GM12878 (cell line): ENCODE measurements at regions not wholly inside any gene's neighbourhood (a gene's known extent, or its start where the extent isn't known, plus 50 kb on each side); places are given as distances from the start of the nearest gene placed in this dataset.

Experiments used
- ATAC-seq: fragments of 200-7000 bp; cut with Tn5 transposase; 3 replicates; pipeline ENCODE4 v1.9.1; 2020; ENCODE audit warnings: mild to moderate bottlenecking, moderate library complexity
- BruUV-seq: library from RNA; stranded (reverse); fragments of 400-500 nt; replicated peaks from 2 replicates; lab custom pipeline; 2021; lab: Mats Ljungman, UMichigan
- CTCF ChIA-PET: fragments of 300-600 bp; sonication (Branson Sonifier 250); formaldehyde crosslinking; extraction: SDS; loops from one replicate; lab custom pipeline; 2021; ENCODE audit warnings: inconsistent platforms; lab: Yijun Ruan, JAX
- POLR2A ChIA-PET: fragments of 350-600 bp; formaldehyde crosslinking; extraction: SDS; loops from one replicate; lab custom pipeline; 2021; ENCODE audit warnings: inconsistent platforms; lab: Charles Lee
- RAD21 ChIA-PET: fragments of 300-600 bp; sonication (Branson Sonifier 250); formaldehyde crosslinking; loops from one replicate; lab custom pipeline; 2023; ENCODE audit warnings: antibody characterized with exemption; ENCODE audit not compliant: unreplicated experiment; lab: Charles Lee
- SMC1A ChIA-PET: fragments of 300-600 bp; sonication (Branson Sonifier 250); formaldehyde crosslinking; loops from one replicate; lab custom pipeline; 2023; ENCODE audit not compliant: unreplicated experiment, uncharacterized antibody; lab: Charles Lee
- DNase-seq: peaks from one replicate; pipeline ENCODE4 v3.0.0-alpha.2; 2011; ENCODE audit warnings: low read depth, low spot score
- FAIRE-seq: peaks from 3 replicates; lab custom pipeline; 2011; peaks lifted over from hg19 to GRCh38; lab: Jason Lieb, UNC
- H2AFZ ChIP-seq: 2 replicates; pipeline ENCODE4 v1.6.0; 2011; ENCODE audit warnings: low read depth, low read length, control low read depth; ENCODE audit not compliant: control insufficient read depth
- H3K27ac ChIP-seq: 2 replicates; pipeline ENCODE4 v1.5.1; 2011; ENCODE audit warnings: control low read depth; ENCODE audit not compliant: control insufficient read depth, insufficient read depth
- H3K27me3 ChIP-seq, 2 experiments: replicated peaks in 1 of 2; 2 replicates each; pipeline versions ENCODE4 v1.6.0 to v1.6.1; 2011; ENCODE audit warnings: low read length in 1 of 2; ENCODE audit not compliant: control insufficient read depth in 2 of 2, insufficient read depth in 2 of 2
- H3K36me3 ChIP-seq, 2 experiments: 2 replicates each; pipeline ENCODE4 v1.5.1; 2011; ENCODE audit warnings: low read length in 1 of 2; ENCODE audit not compliant: control insufficient read depth in 2 of 2, insufficient read depth in 2 of 2
- H3K4me1 ChIP-seq: 2 replicates; pipeline ENCODE4 v1.6.1; 2011; ENCODE audit warnings: mild to moderate bottlenecking, low read length, moderate library complexity, mixed read lengths; ENCODE audit not compliant: control insufficient read depth, insufficient read depth
- H3K4me2 ChIP-seq: 2 replicates; pipeline ENCODE4 v1.6.0; 2011; ENCODE audit warnings: control low read depth; ENCODE audit not compliant: control insufficient read depth, insufficient read depth
- H3K4me3 ChIP-seq: fragments of 200-600 bp; sonication (generic); 2 replicates; pipeline ENCODE4 v1.5.1; 2016
- H3K79me2 ChIP-seq: 2 replicates; pipeline ENCODE4 v1.6.0; 2011; ENCODE audit warnings: low read length; ENCODE audit not compliant: control insufficient read depth, insufficient read depth
- H3K9ac ChIP-seq: 2 replicates; pipeline ENCODE4 v1.8.0; 2011; ENCODE audit warnings: low read length, control low read depth, mixed read lengths; ENCODE audit not compliant: control insufficient read depth, insufficient read depth
- H3K9me3 ChIP-seq: replicated peaks from 3 replicates; pipeline ENCODE4 v1.5.1; 2011; ENCODE audit warnings: mild to moderate bottlenecking, low read length; ENCODE audit not compliant: control insufficient read depth, insufficient read depth
- H4K20me1 ChIP-seq: 2 replicates; pipeline ENCODE4 v1.6.0; 2011; ENCODE audit not compliant: control insufficient read depth, insufficient read depth
- BCL3 ChIP-seq: IDR thresholded peaks from 2 replicates; pipeline ENCODE4 v1.6.1; 2011; ENCODE audit warnings: borderline replicate concordance, low read depth, mild to moderate bottlenecking, moderate library complexity, low read length; ENCODE audit not compliant: insufficient read depth, poor library complexity, severe bottlenecking
- CHD4 ChIP-seq: fragments of 200-600 bp; sonication (generic); IDR thresholded peaks from 2 replicates; pipeline ENCODE4 v1.6.1; 2016; ENCODE audit warnings: mild to moderate bottlenecking
- EZH2 ChIP-seq: IDR thresholded peaks from 2 replicates; pipeline ENCODE4 v1.6.1; 2012; ENCODE audit warnings: low read depth, mild to moderate bottlenecking, control low read depth, inconsistent platforms, low read length, borderline replicate concordance; ENCODE audit not compliant: control insufficient read depth
- GABPA ChIP-seq: IDR thresholded peaks from 2 replicates; pipeline ENCODE4 v1.6.1; 2014; ENCODE audit warnings: antibody characterized with exemption, low read depth, mild to moderate bottlenecking, inconsistent platforms
- IRF5 ChIP-seq: fragments of 450-650 bp; IDR thresholded peaks from 2 replicates; pipeline ENCODE4 v1.6.1; 2017; ENCODE audit warnings: borderline replicate concordance
- NFYA ChIP-seq: IDR thresholded peaks from 2 replicates; pipeline ENCODE4 v1.6.1; 2011; ENCODE audit warnings: low read depth, mild to moderate bottlenecking, low read length, improper control_type of control experiment, borderline replicate concordance
- NFYB ChIP-seq: IDR thresholded peaks from 2 replicates; pipeline ENCODE4 v1.6.1; 2011; ENCODE audit warnings: low read depth, mild to moderate bottlenecking, low read length, improper control_type of control experiment, moderate library complexity; ENCODE audit not compliant: insufficient read depth
- RELB ChIP-seq: fragments of 450-650 bp; IDR thresholded peaks from 2 replicates; pipeline ENCODE4 v1.6.1; 2017; ENCODE audit warnings: low read depth, mild to moderate bottlenecking, moderate library complexity
- SIN3A ChIP-seq: IDR thresholded peaks from 2 replicates; pipeline ENCODE4 v1.6.1; 2012; ENCODE audit warnings: low read depth, low read length, improper control_type of control experiment
- TCF3 ChIP-seq: IDR thresholded peaks from 2 replicates; pipeline ENCODE4 v1.6.1; 2012; ENCODE audit warnings: low read depth, mild to moderate bottlenecking, low read length, borderline replicate concordance; ENCODE audit not compliant: insufficient read depth
- USF2 ChIP-seq: IDR thresholded peaks from 2 replicates; pipeline ENCODE4 v1.6.1; 2011; ENCODE audit warnings: low read depth, low read length, improper control_type of control experiment, borderline replicate concordance
- WRNIP1 ChIP-seq: IDR thresholded peaks from 2 replicates; pipeline ENCODE4 v1.6.1; 2011; ENCODE audit warnings: low read depth, low read length, improper control_type of control experiment, borderline replicate concordance
- ZNF217 ChIP-seq: fragments of 450-650 bp; IDR thresholded peaks from 2 replicates; pipeline ENCODE4 v1.6.1; 2017; ENCODE audit warnings: antibody characterized with exemption, mild to moderate bottlenecking
- ZNF24 ChIP-seq: fragments of 450-650 bp; IDR thresholded peaks from 2 replicates; pipeline ENCODE4 v1.6.1; 2017; ENCODE audit warnings: antibody characterized with exemption, mild to moderate bottlenecking
- WGBS: methylation state at CpG from one replicate; pipeline ENCODE4 v1.1.6; 2016; ENCODE audit warnings: low lambda C conversion rate; ENCODE audit not compliant: insufficient replicate concordance, insufficient coverage; ENCODE audit errors: missing lambda C conversion rate; 5-methylcytosine and 5-hydroxymethylcytosine counted together
- in situ Hi-C: fragments of 300-500 bp; cut with MboI; formaldehyde crosslinking; loops from 9 replicates; pipeline ENCODE4 v1.14.3; 2018; ENCODE audit warnings: mixed read lengths
- intact Hi-C: fragments of 100-400 bp; cut with micrococcal nuclease; formaldehyde crosslinking; loops from one replicate; pipeline ENCODE4 v1.14.2; 2022; ENCODE audit not compliant: unreplicated experiment

- no peak for TF ChIP-seq USF2
- no peak for TF ChIP-seq CHD4
- no peak for TF ChIP-seq RELB
- TF ChIP-seq GABPA = no peak
- TF ChIP-seq IRF5 = no peak
- TF ChIP-seq NFYA = no peak
- no peak for TF ChIP-seq WRNIP1
- TF ChIP-seq ZNF24 = no peak
- TF ChIP-seq EZH2 = no peak
- no peak for TF ChIP-seq ZNF217
- TF ChIP-seq BCL3 = no peak
- TF ChIP-seq NFYB = no peak
- TF ChIP-seq TCF3 = no peak
- TF ChIP-seq SIN3A = no peak
- Histone ChIP-seq H3K27ac (no peak overlapping the region), H3K36me3 (no peaks in the 10 kb centered on the region), H3K27me3 (no peaks in the 10 kb centered on the region), H3K79me2 (no peaks in the 10 kb centered on the region), H3K4me3 (no peak overlapping the region), H3K9ac (no peak overlapping the region), H3K9me3 (no peaks in the 10 kb centered on the region), H2AFZ (no peak overlapping the region), H4K20me1 (no peaks in the 10 kb centered on the region), H3K4me1 (no peaks in the 10 kb centered on the region), H3K4me2 (no peak overlapping the region)
- ChIA-PET RAD21 (no interaction called here), SMC1A (interaction anchor here (1.2 kb wide), 1 partner anchor 10 kb away, joined by 4 read pairs; no protein-coding TSS in a partner anchor), CTCF (interaction anchor here (0.6 kb wide), 1 partner anchor 1315 kb away, joined by 3 read pairs; no protein-coding TSS in a partner anchor), POLR2A (no interaction called here)
- in situ Hi-C loops = no loop called here
- no peak for FAIRE-seq
- 0% methylated on average over 1 of the region's 1 CpG for whole genome bisulfite sequencing
- DNase-seq = no peak
- no TSS peak for BruUV-seq
- ATAC-seq = no peak
- intact Hi-C loops = no loop called here
These were observed 454.3 kb downstream of the BTBD3 start for GRCh38 chr20:12371990-12372389.
